ENCODE measurements at regions not wholly inside any gene's neighbourhood (a gene's known extent, or its start where the extent isn't known, plus 50 kb on each side); places are given as distances from the start of the nearest gene placed in this dataset.

GRCh38 chr3:6444888-6445658, 415.8 kb upstream of the GRM7 start:
- H3K36me3 ChIP-seq, result no peaks in the 10 kb centered on the region
- ATAC-seq, result no peak
- TF ChIP-seq, protein P1, sequence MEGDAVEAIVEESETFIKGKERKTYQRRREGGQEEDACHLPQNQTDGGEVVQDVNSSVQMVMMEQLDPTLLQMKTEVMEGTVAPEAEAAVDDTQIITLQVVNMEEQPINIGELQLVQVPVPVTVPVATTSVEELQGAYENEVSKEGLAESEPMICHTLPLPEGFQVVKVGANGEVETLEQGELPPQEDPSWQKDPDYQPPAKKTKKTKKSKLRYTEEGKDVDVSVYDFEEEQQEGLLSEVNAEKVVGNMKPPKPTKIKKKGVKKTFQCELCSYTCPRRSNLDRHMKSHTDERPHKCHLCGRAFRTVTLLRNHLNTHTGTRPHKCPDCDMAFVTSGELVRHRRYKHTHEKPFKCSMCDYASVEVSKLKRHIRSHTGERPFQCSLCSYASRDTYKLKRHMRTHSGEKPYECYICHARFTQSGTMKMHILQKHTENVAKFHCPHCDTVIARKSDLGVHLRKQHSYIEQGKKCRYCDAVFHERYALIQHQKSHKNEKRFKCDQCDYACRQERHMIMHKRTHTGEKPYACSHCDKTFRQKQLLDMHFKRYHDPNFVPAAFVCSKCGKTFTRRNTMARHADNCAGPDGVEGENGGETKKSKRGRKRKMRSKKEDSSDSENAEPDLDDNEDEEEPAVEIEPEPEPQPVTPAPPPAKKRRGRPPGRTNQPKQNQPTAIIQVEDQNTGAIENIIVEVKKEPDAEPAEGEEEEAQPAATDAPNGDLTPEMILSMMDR (IDR thresholded peaks at IDR 0.05), result no peak

DNA sequence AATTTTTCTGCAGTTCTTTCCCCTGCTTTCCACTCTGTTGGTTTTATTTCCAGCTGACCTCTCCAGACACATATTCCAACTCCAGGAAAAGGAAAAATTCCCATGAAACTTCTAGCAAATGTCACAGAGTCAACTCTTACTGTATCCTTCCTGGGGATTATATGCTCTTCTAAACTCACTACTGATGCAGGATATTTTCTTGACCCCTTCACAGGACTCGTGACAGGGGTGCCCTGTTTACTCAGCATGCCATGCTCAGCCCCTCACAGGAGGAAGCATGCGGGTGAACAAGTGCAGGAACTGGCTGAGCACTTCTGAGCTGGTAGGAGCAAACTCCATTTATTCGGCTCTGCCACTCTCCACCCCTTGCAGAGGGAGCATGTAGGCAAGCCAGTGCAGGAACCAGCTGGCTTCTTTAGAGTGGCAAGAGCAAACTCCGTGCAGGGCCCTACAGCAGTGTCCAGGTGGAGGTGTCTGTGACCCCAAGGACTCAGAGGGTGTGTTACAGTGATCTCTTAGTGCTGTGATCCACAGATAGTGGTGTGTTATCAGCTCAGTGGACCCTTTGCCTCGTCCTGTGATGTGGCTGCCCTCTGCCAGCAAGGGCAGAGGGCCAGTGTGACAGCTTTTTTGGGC, 413.6 kb upstream of the GRM7 start:
- Histone ChIP-seq H3K9me3 (no peaks in the 10 kb centered on the region), H3K27me3 (ENCODE audit: low read depth) (no peaks in the 10 kb centered on the region), H3K4me1 (no peaks in the 10 kb centered on the region), H3K27ac (no peak overlapping the region), H3K4me3 (no peak overlapping the region), H3K36me3 (no peaks in the 10 kb centered on the region)
- intact Hi-C loops (cut with DNase I), result no loop called here
- no peak for ATAC-seq
- TF ChIP-seq, protein P1 (IDR thresholded peaks at IDR 0.05), result no peak
- no peak for DNase-seq

More at GRCh38 chr3:6444888-6445658, 415.8 kb upstream of the GRM7 start:
- H3K9me3 ChIP-seq, result no peaks in the 10 kb centered on the region
- DNase-seq, result no peak
- no peak overlapping the region for H3K27ac ChIP-seq
- no peaks in the 10 kb centered on the region for H3K27me3 ChIP-seq (ENCODE audit: low read depth)
- H3K4me3 ChIP-seq, result no peak overlapping the region
- intact Hi-C loops (cut with DNase I), result no loop called here
- no peaks in the 10 kb centered on the region for H3K4me1 ChIP-seq

DNA sequence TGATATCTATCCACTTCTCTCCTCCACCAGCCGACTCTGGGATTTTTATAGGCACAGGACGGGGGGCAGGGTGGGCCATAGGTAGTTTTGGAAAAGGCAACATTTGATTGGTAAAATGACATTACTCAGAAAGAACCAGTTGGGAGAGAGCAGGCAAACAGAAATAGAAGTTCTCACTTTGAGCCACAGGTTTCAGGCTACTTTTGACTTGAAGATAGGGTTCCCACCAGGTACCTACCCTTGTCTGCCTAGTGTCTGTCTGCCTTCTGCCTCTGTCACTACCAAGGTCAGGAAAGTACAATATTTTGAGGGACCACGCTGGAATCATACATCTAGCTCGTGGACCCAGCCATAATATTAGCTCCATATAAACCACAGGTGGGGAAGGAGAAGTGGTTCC, 412.9 kb upstream of the GRM7 start:
- H3K4me1 ChIP-seq, result no peaks in the 10 kb centered on the region
- H3K9me3 ChIP-seq, result no peaks in the 10 kb centered on the region
- no peaks in the 10 kb centered on the region for H3K36me3 ChIP-seq
- TF ChIP-seq, protein P1 (IDR thresholded peaks at IDR 0.05), result no peak
- H3K4me3 ChIP-seq, result no peak overlapping the region
- H3K27ac ChIP-seq, result no peak overlapping the region
- DNase-seq, result no peak
- no peaks in the 10 kb centered on the region for H3K27me3 ChIP-seq (ENCODE audit: low read depth)
- intact Hi-C loops (cut with DNase I), result no loop called here
- no peak for ATAC-seq

- ATAC-seq (no peak), DNase-seq (no peak)
- intact Hi-C loops (cut with DNase I), result no loop called here
- Histone ChIP-seq H3K27ac (no peak overlapping the region), H3K27me3 (ENCODE audit: low read depth) (no peaks in the 10 kb centered on the region), H3K4me1 (no peaks in the 10 kb centered on the region), H3K36me3 (no peaks in the 10 kb centered on the region), H3K4me3 (no peak overlapping the region), H3K9me3 (no peaks in the 10 kb centered on the region)
- TF ChIP-seq, protein P1 (IDR thresholded peaks at IDR 0.05), result no peak
Observed at GRCh38 chr3:6449099-6449498, 411.8 kb upstream of the GRM7 start.

GRCh38 chr3:6452974-6453373, 407.9 kb upstream of the GRM7 start:
- intact Hi-C loops (cut with DNase I), result no loop called here

More at GRCh38 chr3:6452974-6453373, 407.9 kb upstream of the GRM7 start:
- no peaks in the 10 kb centered on the region for H3K27me3 ChIP-seq (ENCODE audit: low read depth)
- H3K36me3 ChIP-seq, result no peaks in the 10 kb centered on the region
- TF ChIP-seq, protein P1 (IDR thresholded peaks at IDR 0.05), result no peak
- H3K27ac ChIP-seq, result no peak overlapping the region
- DNase-seq (no peak), ATAC-seq (no peak)
- H3K9me3 ChIP-seq, result no peaks in the 10 kb centered on the region
- H3K4me3 ChIP-seq, result no peak overlapping the region
- H3K4me1 ChIP-seq, result no peaks in the 10 kb centered on the region
